ENCODE measurements at regions not wholly inside any gene's neighbourhood (a gene's known extent, or its start where the extent isn't known, plus 50 kb on each side); places are given as distances from the start of the nearest gene placed in this dataset.

GRCh38 chr10:118458957-118459641, 117.0 kb upstream of the FAM204A start:
- no peak overlapping the region for H3K27ac Mint-ChIP-seq
- intact Hi-C loops (cut with micrococcal nuclease) = loop anchor here (1.0 kb wide), 1 partner anchor 963 kb away; no protein-coding TSS in a partner anchor
- peaks cover 3% of the 10 kb centered on the region for H3K4me1 Mint-ChIP-seq
- no peaks in the 10 kb centered on the region for H3K9me3 Mint-ChIP-seq
- no peaks in the 10 kb centered on the region for H3K36me3 Mint-ChIP-seq (ENCODE audit: low read depth)
- POLR2A ChIA-PET = no interaction called here
- TF ChIP-seq CTCF (IDR thresholded peaks at IDR 0.05) = no peak
- H3K4me3 Mint-ChIP-seq = peak overlapping the region; percentile 44
- DNase-seq (no peak), ATAC-seq (ENCODE audit: low read depth) (no peak)
- CTCF ChIA-PET = interaction anchor here (0.6 to 4.5 kb wide), 6 partner anchors 9 to 970 kb away, joined by 3 to 33 read pairs (median 4); no protein-coding TSS in a partner anchor
- peaks cover 28% of the 10 kb centered on the region for H3K27me3 Mint-ChIP-seq

GRCh38 chr10:118457824-118458428, 115.8 kb upstream of the FAM204A start:
- peaks cover 3% of the 10 kb centered on the region for H3K4me1 Mint-ChIP-seq
- no peak for DNase-seq
- ChIA-PET CTCF (interaction anchor here (0.8 to 4.5 kb wide), 3 partner anchors 262 to 966 kb away, joined by 3 to 33 read pairs (median 3); no protein-coding TSS in a partner anchor), POLR2A (no interaction called here)
- ATAC-seq (ENCODE audit: low read depth) = no peak
- no peak overlapping the region for H3K27ac Mint-ChIP-seq
- intact Hi-C loops (cut with micrococcal nuclease) = no loop called here
- H3K27me3 Mint-ChIP-seq = peaks cover 21% of the 10 kb centered on the region
- no peaks in the 10 kb centered on the region for H3K36me3 Mint-ChIP-seq (ENCODE audit: low read depth)
- H3K9me3 Mint-ChIP-seq = no peaks in the 10 kb centered on the region
- no peak overlapping the region for H3K4me3 Mint-ChIP-seq
- TF ChIP-seq CTCF (IDR thresholded peaks at IDR 0.05) = no peak

- peaks cover 3% of the 10 kb centered on the region for H3K9me3 Mint-ChIP-seq
- DNase-seq = no peak
- peaks cover 13% of the 10 kb centered on the region for H3K27me3 Mint-ChIP-seq
- ATAC-seq (ENCODE audit: low read depth) = no peak
- H3K36me3 Mint-ChIP-seq (ENCODE audit: low read depth) = no peaks in the 10 kb centered on the region
- H3K27ac Mint-ChIP-seq = no peak overlapping the region
- TF ChIP-seq CTCF (IDR thresholded peaks at IDR 0.05) = no peak
- intact Hi-C loops (cut with micrococcal nuclease) = no loop called here
- H3K4me1 Mint-ChIP-seq = peaks cover 3% of the 10 kb centered on the region
- CTCF ChIA-PET = no interaction called here
- no peak overlapping the region for H3K4me3 Mint-ChIP-seq
- POLR2A ChIA-PET = no interaction called here
These were observed 113.1 kb upstream of the FAM204A start for GRCh38 chr10:118455181-118455695.

- POLR2A ChIA-PET = no interaction called here
- Mint-ChIP-seq H3K4me1 (no peaks in the 10 kb centered on the region), H3K36me3 (ENCODE audit: low read depth) (no peaks in the 10 kb centered on the region), H3K4me3 (no peak overlapping the region), H3K27me3 (peaks cover 11% of the 10 kb centered on the region), H3K9me3 (peaks cover 3% of the 10 kb centered on the region), H3K27ac (no peak overlapping the region)
- ATAC-seq (ENCODE audit: low read depth) (no peak), DNase-seq (no peak)
- no peak for TF ChIP-seq CTCF (IDR thresholded peaks at IDR 0.05)
- intact Hi-C loops (cut with micrococcal nuclease) = no loop called here
- CTCF ChIA-PET = interaction anchor here (0.7 kb wide), 1 partner anchor 40 kb away, joined by 3 read pairs; no protein-coding TSS in a partner anchor
These were observed 112.1 kb upstream of the FAM204A start for GRCh38 chr10:118454211-118454610.

- CTCF ChIA-PET = no interaction called here
- intact Hi-C loops (cut with micrococcal nuclease) = no loop called here
- no peaks in the 10 kb centered on the region for H3K36me3 Mint-ChIP-seq (ENCODE audit: low read depth)
- no peaks in the 10 kb centered on the region for H3K4me1 Mint-ChIP-seq
- H3K4me3 Mint-ChIP-seq = no peak overlapping the region
- POLR2A ChIA-PET = no interaction called here
- DNase-seq = no peak
- no peak for TF ChIP-seq CTCF (IDR thresholded peaks at IDR 0.05)
- H3K9me3 Mint-ChIP-seq = peaks cover 3% of the 10 kb centered on the region
- H3K27ac Mint-ChIP-seq = no peak overlapping the region
- H3K27me3 Mint-ChIP-seq = peaks cover 18% of the 10 kb centered on the region
- no peak for ATAC-seq (ENCODE audit: low read depth)
These were observed 110.0 kb upstream of the FAM204A start for GRCh38 chr10:118452098-118452497.
